ENCODE measurements at regions not wholly inside any gene's neighbourhood (a gene's known extent, or its start where the extent isn't known, plus 50 kb on each side); places are given as distances from the start of the nearest gene placed in this dataset.

- Histone ChIP-seq H3K9ac (ENCODE audit: insufficient read depth, low read length) (no peak overlapping the region), H3K9me3 (ENCODE audit: control insufficient read depth, insufficient read depth, low read depth, low read length) (no peaks in the 10 kb centered on the region), H3K27me3 (ENCODE audit: control insufficient read depth, insufficient read depth, low read length) (no peaks in the 10 kb centered on the region), H3K27ac (ENCODE audit: insufficient read depth, low read length) (no peak overlapping the region), H4K20me1 (ENCODE audit: control insufficient read depth, extremely low read depth, insufficient read depth, low read length) (no peaks in the 10 kb centered on the region), H3K4me3 (replicated peaks in 1 of 4; ENCODE audit: control extremely low read depth in 1 of 4, insufficient read depth in 1 of 4, low read depth in 3 of 4, low read length in 4 of 4) (no peak overlapping the region), H3K4me1 (ENCODE audit: control insufficient read depth, extremely low read depth, insufficient read depth, low read length) (no peaks in the 10 kb centered on the region), H3K4me2 (ENCODE audit: extremely low read depth, insufficient read depth, low read length) (no peak overlapping the region), H3K36me3 (ENCODE audit: control insufficient read depth, insufficient read depth, low read length) (no peaks in the 10 kb centered on the region), H2AFZ (ENCODE audit: low read length) (no peak overlapping the region), H3K79me2 (ENCODE audit: control insufficient read depth, insufficient read depth, low read length) (no peaks in the 10 kb centered on the region)
- no peak for DNase-seq (ENCODE audit: low read depth in 2 of 2)
- TF ChIP-seq CTCF (conservative IDR thresholded peaks at IDR 0.05 in 1 of 2, IDR thresholded peaks at IDR 0.05 in 1 of 2; ENCODE audit: low read depth in 1 of 2, low read length in 2 of 2) (no peak), EZH2 (IDR thresholded peaks at IDR 0.05; ENCODE audit: low read length, missing control alignments) (no peak)
Measured at GRCh38 chr2:88310787-88311186, 140.6 kb downstream of the THNSL2 start.

- H3K9me3 ChIP-seq (ENCODE audit: control insufficient read depth, insufficient read depth, low read depth, low read length) = no peaks in the 10 kb centered on the region
- H3K79me2 ChIP-seq (ENCODE audit: control insufficient read depth, insufficient read depth, low read length) = no peaks in the 10 kb centered on the region
- no peak overlapping the region for H3K4me2 ChIP-seq (ENCODE audit: extremely low read depth, insufficient read depth, low read length)
- no peaks in the 10 kb centered on the region for H4K20me1 ChIP-seq (ENCODE audit: control insufficient read depth, extremely low read depth, insufficient read depth, low read length)
- no peaks in the 10 kb centered on the region for H3K4me1 ChIP-seq (ENCODE audit: control insufficient read depth, extremely low read depth, insufficient read depth, low read length)
- no peak overlapping the region for H3K27ac ChIP-seq (ENCODE audit: insufficient read depth, low read length)
- H3K36me3 ChIP-seq (ENCODE audit: control insufficient read depth, insufficient read depth, low read length) = no peaks in the 10 kb centered on the region
- no peak for TF ChIP-seq EZH2 (IDR thresholded peaks at IDR 0.05; ENCODE audit: low read length, missing control alignments)
- no peak for TF ChIP-seq CTCF (conservative IDR thresholded peaks at IDR 0.05 in 1 of 2, IDR thresholded peaks at IDR 0.05 in 1 of 2; ENCODE audit: low read depth in 1 of 2, low read length in 2 of 2)
- no peaks in the 10 kb centered on the region for H3K27me3 ChIP-seq (ENCODE audit: control insufficient read depth, insufficient read depth, low read length)
- DNase-seq (ENCODE audit: low read depth in 2 of 2) = no peak
- no peak overlapping the region for H2AFZ ChIP-seq (ENCODE audit: low read length)
- H3K4me3 ChIP-seq (replicated peaks in 1 of 4; ENCODE audit: control extremely low read depth in 1 of 4, insufficient read depth in 1 of 4, low read depth in 3 of 4, low read length in 4 of 4) = no peak overlapping the region
- H3K9ac ChIP-seq (ENCODE audit: insufficient read depth, low read length) = no peak overlapping the region
Measured at GRCh38 chr2:88307817-88308216, 137.7 kb downstream of the THNSL2 start.

- no peaks in the 10 kb centered on the region for H3K4me1 ChIP-seq (ENCODE audit: control insufficient read depth, extremely low read depth, insufficient read depth, low read length)
- no peak for DNase-seq (ENCODE audit: low read depth in 2 of 2)
Measured at GRCh38 chr2:88303865-88304264, 133.7 kb downstream of the THNSL2 start.

More at GRCh38 chr2:88303865-88304264, 133.7 kb downstream of the THNSL2 start:
- H3K27ac ChIP-seq (ENCODE audit: insufficient read depth, low read length) = no peak overlapping the region
- TF ChIP-seq EZH2 (IDR thresholded peaks at IDR 0.05; ENCODE audit: low read length, missing control alignments) (no peak), CTCF (conservative IDR thresholded peaks at IDR 0.05 in 1 of 2, IDR thresholded peaks at IDR 0.05 in 1 of 2; ENCODE audit: low read depth in 1 of 2, low read length in 2 of 2) (no peak)
- H3K79me2 ChIP-seq (ENCODE audit: control insufficient read depth, insufficient read depth, low read length) = no peaks in the 10 kb centered on the region
- no peak overlapping the region for H3K4me2 ChIP-seq (ENCODE audit: extremely low read depth, insufficient read depth, low read length)
- no peak overlapping the region for H3K4me3 ChIP-seq (replicated peaks in 1 of 4; ENCODE audit: control extremely low read depth in 1 of 4, insufficient read depth in 1 of 4, low read depth in 3 of 4, low read length in 4 of 4)
- H2AFZ ChIP-seq (ENCODE audit: low read length) = no peak overlapping the region
- no peaks in the 10 kb centered on the region for H3K27me3 ChIP-seq (ENCODE audit: control insufficient read depth, insufficient read depth, low read length)
- no peaks in the 10 kb centered on the region for H4K20me1 ChIP-seq (ENCODE audit: control insufficient read depth, extremely low read depth, insufficient read depth, low read length)
- no peaks in the 10 kb centered on the region for H3K36me3 ChIP-seq (ENCODE audit: control insufficient read depth, insufficient read depth, low read length)
- no peak overlapping the region for H3K9ac ChIP-seq (ENCODE audit: insufficient read depth, low read length)
- no peaks in the 10 kb centered on the region for H3K9me3 ChIP-seq (ENCODE audit: control insufficient read depth, insufficient read depth, low read depth, low read length)
